ENCODE measurements at regions not wholly inside any gene's neighbourhood (a gene's known extent, or its start where the extent isn't known, plus 50 kb on each side); places are given as distances from the start of the nearest gene placed in this dataset.

- 76 to 88% (median 84%) methylated on average over 4 of the region's 4 CpGs for WGBS, 3 donors
- no peaks in the 10 kb centered on the region for H3K4me1 ChIP-seq (ENCODE audit: control insufficient read depth in 3 of 3, insufficient read depth in 2 of 3, low read depth in 1 of 3, low read length in 2 of 3)
- H3K27ac ChIP-seq (ENCODE audit: low read depth in 1 of 3, low read length in 2 of 3), result no peak overlapping the region
- DNase-seq, result no peak
- no peaks in the 10 kb centered on the region for H3K36me3 ChIP-seq (ENCODE audit: control insufficient read depth in 3 of 3, insufficient read depth in 2 of 3, low read depth in 1 of 3, low read length in 3 of 3)
- no peaks in the 10 kb centered on the region for H3K27me3 ChIP-seq (ENCODE audit: control insufficient read depth in 3 of 3, insufficient read depth in 3 of 3, low read length in 3 of 3)
- peaks cover 1 to 3% of the 10 kb centered on the region in 2 donors for H3K9me3 ChIP-seq (ENCODE audit: control insufficient read depth in 2 of 2, insufficient read depth in 1 of 2, low read depth in 1 of 2, low read length in 1 of 2)
- no peak overlapping the region for H3K4me3 ChIP-seq (ENCODE audit: low read depth in 1 of 3, low read length in 3 of 3)
- no peak for FAIRE-seq
Measured at GRCh38 chr7:53318566-53318965, 283.1 kb downstream of the POM121L12 start.

- Histone ChIP-seq H3K27me3 (ENCODE audit: control insufficient read depth in 3 of 3, insufficient read depth in 3 of 3, low read length in 3 of 3) (no peaks in the 10 kb centered on the region), H3K9me3 (ENCODE audit: control insufficient read depth in 2 of 2, insufficient read depth in 1 of 2, low read depth in 1 of 2, low read length in 1 of 2) (peaks cover 0 to 3% of the 10 kb centered on the region in 2 donors), H3K27ac (ENCODE audit: low read depth in 1 of 3, low read length in 2 of 3) (no peak overlapping the region), H3K4me1 (ENCODE audit: control insufficient read depth in 3 of 3, insufficient read depth in 2 of 3, low read depth in 1 of 3, low read length in 2 of 3) (no peaks in the 10 kb centered on the region), H3K36me3 (ENCODE audit: control insufficient read depth in 3 of 3, insufficient read depth in 2 of 3, low read depth in 1 of 3, low read length in 3 of 3) (no peaks in the 10 kb centered on the region), H3K4me3 (ENCODE audit: low read depth in 1 of 3, low read length in 3 of 3) (no peak overlapping the region)
- whole genome bisulfite sequencing, 3 donors, result 48 to 57% (median 54%) methylated on average over 2 of the region's 2 CpGs
- FAIRE-seq (no peak), DNase-seq (no peak)
Measured at GRCh38 chr7:53325061-53325460, 289.6 kb downstream of the POM121L12 start.

- DNase-seq, result no peak
- H3K4me3 ChIP-seq (ENCODE audit: low read depth in 1 of 3, low read length in 3 of 3), result no peak overlapping the region
- WGBS, 3 donors, result 57 to 70% (median 63%) methylated on average over 6 of the region's 6 CpGs
- no peaks in the 10 kb centered on the region for H3K27me3 ChIP-seq (ENCODE audit: control insufficient read depth in 3 of 3, insufficient read depth in 3 of 3, low read length in 3 of 3)
- no peak for FAIRE-seq
- peaks cover 0 to 3% of the 10 kb centered on the region in 2 donors for H3K9me3 ChIP-seq (ENCODE audit: control insufficient read depth in 2 of 2, insufficient read depth in 1 of 2, low read depth in 1 of 2, low read length in 1 of 2)
- no peaks in the 10 kb centered on the region for H3K36me3 ChIP-seq (ENCODE audit: control insufficient read depth in 3 of 3, insufficient read depth in 2 of 3, low read depth in 1 of 3, low read length in 3 of 3)
- no peaks in the 10 kb centered on the region for H3K4me1 ChIP-seq (ENCODE audit: control insufficient read depth in 3 of 3, insufficient read depth in 2 of 3, low read depth in 1 of 3, low read length in 2 of 3)
- no peak overlapping the region for H3K27ac ChIP-seq (ENCODE audit: low read depth in 1 of 3, low read length in 2 of 3)
Measured at GRCh38 chr7:53326634-53327033, 291.2 kb downstream of the POM121L12 start.

GRCh38 chr7:53336105-53336668, 300.8 kb downstream of the POM121L12 start:
- WGBS, 3 donors, result 82 to 89% (median 89%) methylated on average over 8 of the region's 8 CpGs
- no peaks in the 10 kb centered on the region for H3K27me3 ChIP-seq (ENCODE audit: control insufficient read depth in 3 of 3, insufficient read depth in 3 of 3, low read length in 3 of 3)
- FAIRE-seq (no peak), DNase-seq (no peak)
- H3K27ac ChIP-seq (ENCODE audit: low read depth in 1 of 3, low read length in 2 of 3), result no peak overlapping the region
- peaks cover 1 to 5% of the 10 kb centered on the region in 2 donors for H3K9me3 ChIP-seq (ENCODE audit: control insufficient read depth in 2 of 2, insufficient read depth in 1 of 2, low read depth in 1 of 2, low read length in 1 of 2)
- H3K4me1 ChIP-seq (ENCODE audit: control insufficient read depth in 3 of 3, insufficient read depth in 2 of 3, low read depth in 1 of 3, low read length in 2 of 3), result no peaks in the 10 kb centered on the region
- H3K36me3 ChIP-seq (ENCODE audit: control insufficient read depth in 3 of 3, insufficient read depth in 2 of 3, low read depth in 1 of 3, low read length in 3 of 3), result no peaks in the 10 kb centered on the region
- H3K4me3 ChIP-seq (ENCODE audit: low read depth in 1 of 3, low read length in 3 of 3), result no peak overlapping the region

GRCh38 chr7:53340220-53340619, 304.8 kb downstream of the POM121L12 start:
- Histone ChIP-seq H3K36me3 (ENCODE audit: control insufficient read depth in 3 of 3, insufficient read depth in 2 of 3, low read depth in 1 of 3, low read length in 3 of 3) (no peaks in the 10 kb centered on the region), H3K9me3 (ENCODE audit: control insufficient read depth in 2 of 2, insufficient read depth in 1 of 2, low read depth in 1 of 2, low read length in 1 of 2) (peaks cover 0 to 11% of the 10 kb centered on the region in 2 donors), H3K27ac (ENCODE audit: low read depth in 1 of 3, low read length in 2 of 3) (no peak overlapping the region), H3K4me3 (ENCODE audit: low read depth in 1 of 3, low read length in 3 of 3) (no peak overlapping the region), H3K27me3 (ENCODE audit: control insufficient read depth in 3 of 3, insufficient read depth in 3 of 3, low read length in 3 of 3) (no peaks in the 10 kb centered on the region), H3K4me1 (ENCODE audit: control insufficient read depth in 3 of 3, insufficient read depth in 2 of 3, low read depth in 1 of 3, low read length in 2 of 3) (no peaks in the 10 kb centered on the region)
- DNase-seq (no peak), FAIRE-seq (no peak)
- WGBS, 3 donors, result 87 to 89% (median 88%) methylated on average over 1 of the region's 1 CpG

- no peak overlapping the region for H3K4me3 ChIP-seq (ENCODE audit: low read depth in 1 of 3, low read length in 3 of 3)
- WGBS, 3 donors, result 16 to 26% (median 22%) methylated on average over 2 of the region's 2 CpGs
- H3K36me3 ChIP-seq (ENCODE audit: control insufficient read depth in 3 of 3, insufficient read depth in 2 of 3, low read depth in 1 of 3, low read length in 3 of 3), result no peaks in the 10 kb centered on the region
- no peak for DNase-seq
- no peak for FAIRE-seq
- no peak overlapping the region for H3K27ac ChIP-seq (ENCODE audit: low read depth in 1 of 3, low read length in 2 of 3)
- H3K9me3 ChIP-seq (ENCODE audit: control insufficient read depth in 2 of 2, insufficient read depth in 1 of 2, low read depth in 1 of 2, low read length in 1 of 2), result no peaks in the 10 kb centered on the region
- H3K4me1 ChIP-seq (ENCODE audit: control insufficient read depth in 3 of 3, insufficient read depth in 2 of 3, low read depth in 1 of 3, low read length in 2 of 3), result no peaks in the 10 kb centered on the region
- no peaks in the 10 kb centered on the region for H3K27me3 ChIP-seq (ENCODE audit: control insufficient read depth in 3 of 3, insufficient read depth in 3 of 3, low read length in 3 of 3)
Measured at GRCh38 chr7:53350241-53350640, 314.8 kb downstream of the POM121L12 start.

GRCh38 chr7:53351681-53352080, 316.2 kb downstream of the POM121L12 start:
- H3K4me1 ChIP-seq (ENCODE audit: control insufficient read depth in 3 of 3, insufficient read depth in 2 of 3, low read depth in 1 of 3, low read length in 2 of 3), result no peaks in the 10 kb centered on the region
- H3K27ac ChIP-seq (ENCODE audit: low read depth in 1 of 3, low read length in 2 of 3), result no peak overlapping the region
- FAIRE-seq (no peak), DNase-seq (no peak)
- H3K27me3 ChIP-seq (ENCODE audit: control insufficient read depth in 3 of 3, insufficient read depth in 3 of 3, low read length in 3 of 3), result no peaks in the 10 kb centered on the region
- H3K4me3 ChIP-seq (ENCODE audit: low read depth in 1 of 3, low read length in 3 of 3), result no peak overlapping the region
- 45 to 59% (median 46%) methylated on average over 2 of the region's 2 CpGs for WGBS, 3 donors
- H3K36me3 ChIP-seq (ENCODE audit: control insufficient read depth in 3 of 3, insufficient read depth in 2 of 3, low read depth in 1 of 3, low read length in 3 of 3), result no peaks in the 10 kb centered on the region
- H3K9me3 ChIP-seq (ENCODE audit: control insufficient read depth in 2 of 2, insufficient read depth in 1 of 2, low read depth in 1 of 2, low read length in 1 of 2), result no peaks in the 10 kb centered on the region

GRCh38 chr7:53358269-53358668, 322.8 kb downstream of the POM121L12 start:
- 81 to 88% (median 85%) methylated on average over 2 of the region's 2 CpGs for WGBS, 3 donors
- H3K4me3 ChIP-seq (ENCODE audit: low read depth in 1 of 3, low read length in 3 of 3), result no peak overlapping the region
- no peaks in the 10 kb centered on the region for H3K36me3 ChIP-seq (ENCODE audit: control insufficient read depth in 3 of 3, insufficient read depth in 2 of 3, low read depth in 1 of 3, low read length in 3 of 3)
- H3K9me3 ChIP-seq (ENCODE audit: control insufficient read depth in 2 of 2, insufficient read depth in 1 of 2, low read depth in 1 of 2, low read length in 1 of 2), result no peaks in the 10 kb centered on the region
- H3K4me1 ChIP-seq (ENCODE audit: control insufficient read depth in 3 of 3, insufficient read depth in 2 of 3, low read depth in 1 of 3, low read length in 2 of 3), result no peaks in the 10 kb centered on the region
- DNase-seq (no peak), FAIRE-seq (no peak)
- H3K27me3 ChIP-seq (ENCODE audit: control insufficient read depth in 3 of 3, insufficient read depth in 3 of 3, low read length in 3 of 3), result no peaks in the 10 kb centered on the region
- H3K27ac ChIP-seq (ENCODE audit: low read depth in 1 of 3, low read length in 2 of 3), result no peak overlapping the region

- no peak for FAIRE-seq
- no peak for DNase-seq
- no peaks in the 10 kb centered on the region for H3K36me3 ChIP-seq (ENCODE audit: control insufficient read depth in 3 of 3, insufficient read depth in 2 of 3, low read depth in 1 of 3, low read length in 3 of 3)
- 90 to 93% (median 92%) methylated on average over 3 of the region's 3 CpGs for WGBS, 3 donors
- H3K27ac ChIP-seq (ENCODE audit: low read depth in 1 of 3, low read length in 2 of 3), result no peak overlapping the region
- H3K27me3 ChIP-seq (ENCODE audit: control insufficient read depth in 3 of 3, insufficient read depth in 3 of 3, low read length in 3 of 3), result no peaks in the 10 kb centered on the region
- no peak overlapping the region for H3K4me3 ChIP-seq (ENCODE audit: low read depth in 1 of 3, low read length in 3 of 3)
- no peaks in the 10 kb centered on the region for H3K4me1 ChIP-seq (ENCODE audit: control insufficient read depth in 3 of 3, insufficient read depth in 2 of 3, low read depth in 1 of 3, low read length in 2 of 3)
- peaks cover 0 to 4% of the 10 kb centered on the region in 2 donors for H3K9me3 ChIP-seq (ENCODE audit: control insufficient read depth in 2 of 2, insufficient read depth in 1 of 2, low read depth in 1 of 2, low read length in 1 of 2)
Measured at GRCh38 chr7:53383131-53383530, 347.7 kb downstream of the POM121L12 start.
